T-helper 2 cell treated with Interferon-gamma antibody and Interleukin-4, amounts not matched to agents 100 ng/mL and 5 ng/mL, for 36 hours (primary cell): ENCODE measurements at regions not wholly inside any gene's neighbourhood (a gene's known extent, or its start where the extent isn't known, plus 50 kb on each side); places are given as distances from the start of the nearest gene placed in this dataset.

Experiments used
- intact Hi-C: fragments of 100-400 bp; cut with micrococcal nuclease; formaldehyde crosslinking; loops from one replicate; pipeline ENCODE4 v1.15.1; 2023

DNA sequence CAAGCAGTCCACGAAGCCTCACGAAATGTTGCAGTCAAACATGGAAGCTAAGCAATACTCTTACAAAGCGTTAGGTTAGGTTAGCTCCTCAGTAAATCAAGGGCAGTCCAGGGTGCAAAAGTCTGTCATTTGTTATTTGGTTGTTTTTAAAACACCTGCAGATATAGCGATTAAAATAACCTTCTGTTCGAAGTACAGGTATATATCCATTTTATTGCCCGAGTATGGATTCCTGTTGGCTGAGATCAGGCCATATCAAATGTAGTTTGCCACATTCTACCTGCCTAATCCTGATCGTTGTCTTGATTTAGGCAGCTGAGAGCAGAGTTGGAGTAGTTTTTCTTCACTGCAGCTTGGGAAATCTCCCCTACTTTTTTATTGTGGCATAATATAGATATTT lies 99.5 kb upstream of the EPB41L3 start:
- intact Hi-C loops: no loop called here

DNA sequence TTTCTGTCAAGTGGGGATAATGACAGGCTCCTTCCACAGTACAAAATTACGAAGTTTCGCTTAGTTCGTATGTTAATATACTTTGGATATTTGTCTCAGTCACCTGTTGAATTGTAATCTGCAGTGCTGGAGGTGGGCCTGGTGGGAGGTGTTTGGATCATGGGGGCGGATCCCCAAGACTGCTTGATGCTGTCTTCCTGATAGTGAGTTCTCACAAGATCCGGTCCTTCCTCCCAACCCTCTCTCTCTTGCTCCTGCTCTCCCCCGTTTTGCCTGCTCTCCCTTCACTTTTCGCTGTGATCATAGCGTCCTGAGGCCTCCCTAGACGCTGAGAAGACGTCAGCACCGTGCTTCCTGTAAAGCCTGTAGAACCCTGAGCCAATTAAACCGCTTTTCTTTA lies 97.1 kb upstream of the EPB41L3 start:
- intact Hi-C loops: no loop called here

DNA sequence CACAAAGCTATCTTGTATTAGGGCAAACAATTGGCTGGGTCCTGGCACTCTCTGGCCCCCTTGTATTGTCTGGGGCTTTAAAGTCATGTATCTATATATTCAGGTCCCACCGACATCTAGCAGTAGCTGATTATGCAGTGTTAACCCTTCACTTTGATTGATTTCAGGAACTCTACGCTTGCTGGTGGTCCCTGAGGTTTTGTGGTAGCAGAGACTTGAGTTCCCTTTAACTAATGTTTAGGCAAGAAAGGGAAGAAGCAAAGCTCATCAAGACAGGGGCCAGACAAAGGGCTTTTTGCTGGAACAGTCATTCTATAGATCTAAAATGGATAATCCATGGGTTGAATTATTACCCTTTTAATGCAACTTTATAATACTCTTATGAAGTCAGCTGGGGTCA lies 95.3 kb upstream of the EPB41L3 start:
- intact Hi-C loops: loop anchor here (10.0 kb wide), 1 partner anchor 344 kb away; the partner anchor contains the start of gene ZBTB14

DNA sequence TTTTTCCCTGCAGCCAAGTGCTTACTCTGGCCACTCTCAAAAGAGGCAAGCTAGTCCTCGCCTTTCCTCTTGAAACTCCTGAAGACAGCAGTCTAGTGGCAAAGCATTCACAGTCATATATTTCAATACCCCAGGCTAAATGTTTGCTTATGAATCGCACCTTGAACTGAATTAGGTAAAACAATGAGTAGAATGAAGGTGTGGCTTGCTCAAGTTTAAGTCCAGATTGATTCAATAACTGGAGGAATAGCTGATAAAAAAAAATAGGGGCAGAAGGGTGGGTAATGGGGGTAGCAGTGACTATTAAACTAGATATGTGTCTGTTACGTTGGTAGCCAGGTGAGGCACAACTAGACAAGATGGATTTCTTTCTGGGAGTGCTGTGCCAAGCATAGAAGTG lies 88.2 kb upstream of the EPB41L3 start:
- intact Hi-C loops: loop anchor here (5.0 to 10.0 kb wide), 2 partner anchors 175 to 337 kb away; partner anchors contain the start of gene ZBTB14

GRCh38 chr18:5630900-5631413 lies 87.2 kb upstream of the EPB41L3 start:
- intact Hi-C loops: loop anchor here (5.0 to 10.0 kb wide), 2 partner anchors 174 to 336 kb away; partner anchors contain the start of gene ZBTB14

GRCh38 chr18:5630057-5630899 lies 86.5 kb upstream of the EPB41L3 start:
- intact Hi-C loops: loop anchor here (5.0 to 10.0 kb wide), 2 partner anchors 173 to 335 kb away; partner anchors contain the start of gene ZBTB14

DNA sequence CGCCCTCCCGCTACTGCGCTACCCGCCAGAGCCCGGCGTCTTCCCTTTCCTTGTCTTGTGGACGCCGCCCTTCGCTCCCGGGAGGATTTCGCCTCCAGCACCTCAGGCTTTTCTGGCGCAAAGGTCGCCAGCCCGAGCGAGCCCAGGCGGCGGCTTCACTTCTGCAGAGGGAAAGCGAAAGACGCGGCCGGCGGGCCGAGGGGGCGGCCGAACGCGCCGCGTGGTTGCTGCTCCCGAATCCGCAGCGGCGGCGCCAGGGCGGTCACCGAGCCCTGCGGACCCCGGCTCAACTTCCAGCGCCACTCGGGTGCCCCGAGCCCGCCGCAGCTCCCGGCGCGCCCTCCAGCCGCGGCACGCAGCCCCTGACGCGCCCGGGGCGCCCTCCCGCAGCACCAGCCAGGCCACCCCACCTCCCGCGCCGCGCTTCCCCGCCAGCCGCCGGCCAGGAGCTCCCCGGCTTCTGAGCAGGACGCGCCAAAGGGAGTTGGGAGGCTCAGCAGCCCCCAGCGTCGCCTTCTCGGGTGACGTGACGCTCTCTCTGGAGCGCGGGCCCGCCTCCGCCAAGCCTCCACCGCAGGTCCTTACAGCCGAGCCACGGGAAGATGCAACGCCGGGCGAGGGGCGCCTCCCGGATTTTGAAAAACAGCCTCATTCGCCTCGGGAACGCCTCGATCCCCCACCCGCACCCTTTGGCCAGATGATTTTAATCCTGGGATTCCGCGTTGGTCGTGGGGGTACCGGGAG lies 84.9 kb upstream of the EPB41L3 start:
- intact Hi-C loops: no loop called here

GRCh38 chr18:5627776-5628511 lies 84.1 kb upstream of the EPB41L3 start:
- intact Hi-C loops: no loop called here

DNA sequence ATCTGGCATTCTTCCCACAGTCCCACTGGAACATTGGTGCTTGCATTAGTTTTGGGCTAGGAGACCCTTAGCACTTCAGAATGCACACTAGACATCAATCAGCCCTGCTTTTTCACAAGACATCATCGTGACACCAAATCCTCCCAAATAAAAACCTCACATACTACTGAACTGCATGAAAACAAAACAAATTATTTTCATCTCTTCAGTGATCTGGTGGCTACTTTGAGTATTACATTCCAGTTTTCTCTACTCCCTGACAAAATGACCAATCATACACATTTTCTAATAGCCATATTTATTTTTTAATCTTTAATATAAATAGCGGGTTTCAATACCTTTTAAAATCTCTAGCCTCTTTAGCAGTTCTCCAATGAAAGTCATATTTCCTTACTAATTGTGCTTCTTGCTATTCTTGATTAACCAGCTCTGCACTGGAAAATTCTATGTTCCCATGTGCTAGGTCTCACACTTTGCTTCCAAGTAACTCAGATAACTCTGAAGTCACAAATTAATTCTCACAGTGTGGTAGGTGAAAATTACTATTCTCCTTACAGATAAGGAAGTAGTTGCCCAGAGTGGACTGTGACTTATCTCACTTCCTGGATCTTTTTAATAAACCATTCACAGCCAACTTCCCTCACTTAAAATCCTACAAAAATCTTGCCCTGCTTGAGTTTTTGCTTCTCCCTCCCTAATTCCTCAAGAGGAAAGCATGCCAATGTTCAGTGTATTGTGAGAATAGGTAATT lies 82.5 kb upstream of the EPB41L3 start:
- intact Hi-C loops: no loop called here

DNA sequence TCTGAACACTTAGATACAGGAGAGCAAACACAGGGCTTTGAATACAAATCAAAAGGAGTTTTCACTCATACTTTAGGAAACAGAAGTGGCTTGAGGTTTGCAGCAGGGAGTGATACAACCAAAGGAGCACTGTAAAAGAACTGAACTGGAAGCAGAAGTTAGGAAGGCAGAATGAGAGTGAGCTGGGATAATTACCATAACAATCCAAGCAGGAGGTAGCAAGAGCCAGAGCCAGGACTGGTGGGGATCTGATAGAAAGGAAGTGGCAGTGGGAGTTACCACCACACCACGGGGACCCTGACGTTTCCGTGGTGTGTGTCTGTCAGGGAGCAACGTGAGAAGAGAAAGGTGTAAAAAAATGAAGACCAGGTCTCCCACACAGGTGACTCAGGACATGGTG lies 81.3 kb upstream of the EPB41L3 start:
- intact Hi-C loops: no loop called here

DNA sequence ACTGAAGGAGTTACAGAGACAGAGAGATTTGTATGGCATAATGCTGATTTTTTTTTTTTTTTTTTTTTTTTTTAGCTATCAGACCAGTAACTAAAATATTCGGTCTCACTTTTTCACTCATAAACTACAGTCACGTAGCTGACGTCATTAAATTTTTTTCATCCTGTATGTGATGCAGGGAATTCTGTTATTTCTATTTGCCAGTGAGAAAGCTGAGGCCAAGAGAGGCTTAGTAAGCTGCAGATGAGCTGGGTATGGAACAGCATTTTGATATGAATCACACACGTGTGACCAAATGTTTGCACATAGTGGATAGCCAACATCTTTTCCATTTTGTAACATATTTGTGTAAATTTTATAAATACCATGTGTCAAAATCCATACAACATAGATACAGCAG lies 79.1 kb upstream of the EPB41L3 start:
- intact Hi-C loops: no loop called here

GRCh38 chr18:5620289-5620688 lies 76.5 kb upstream of the EPB41L3 start:
- intact Hi-C loops: no loop called here

- intact Hi-C loops: no loop called here
Measured at GRCh38 chr18:5619376-5619775, 75.6 kb upstream of the EPB41L3 start.

GRCh38 chr18:5618047-5618688 lies 74.4 kb upstream of the EPB41L3 start:
- intact Hi-C loops: no loop called here

DNA sequence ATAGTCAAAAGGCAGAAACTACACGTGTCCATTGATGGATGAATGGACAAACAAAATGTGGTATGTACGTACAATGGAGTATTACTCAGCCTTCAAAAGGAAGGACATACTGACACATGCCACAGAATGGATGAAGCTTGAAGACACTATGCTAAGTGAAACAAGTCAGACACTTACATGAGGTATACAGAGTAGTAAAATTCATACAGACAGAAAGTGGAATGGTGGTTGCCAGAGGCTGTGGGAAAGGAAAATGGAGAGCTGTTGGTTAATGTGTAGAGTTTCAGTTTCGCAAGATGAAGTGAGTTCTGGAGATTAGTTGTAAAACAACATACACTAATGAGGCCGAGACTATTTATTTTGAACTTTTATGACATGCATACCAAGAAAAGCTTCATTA lies 67.4 kb upstream of the EPB41L3 start:
- intact Hi-C loops: no loop called here

- intact Hi-C loops: loop anchor here (10.0 kb wide), 1 partner anchor 286 kb away; the partner anchor contains the start of gene TMEM200C
Measured at GRCh38 chr18:5608846-5609245, 65.0 kb upstream of the EPB41L3 start.

DNA sequence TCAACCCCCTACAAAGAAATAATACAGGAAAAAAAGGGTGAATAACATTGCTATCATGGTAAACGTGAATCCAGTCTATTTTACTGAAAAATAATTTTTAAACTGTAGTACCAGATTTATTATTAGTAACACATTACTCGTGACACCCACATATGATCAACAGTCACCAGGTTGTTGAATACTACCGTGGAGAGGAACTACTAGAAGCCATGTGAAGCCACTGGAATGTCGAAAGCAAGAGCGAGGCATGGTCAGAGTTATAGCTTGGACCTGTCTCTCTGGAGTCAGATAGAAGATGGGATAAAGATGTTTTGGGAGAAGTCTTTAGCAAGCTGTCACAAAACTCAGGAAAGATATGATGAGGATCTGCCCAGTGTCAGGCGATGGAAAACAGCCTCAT lies 63.2 kb upstream of the EPB41L3 start:
- intact Hi-C loops: loop anchor here (10.0 kb wide), 1 partner anchor 288 kb away; the partner anchor contains the start of gene TMEM200C

GRCh38 chr18:5604778-5605177 lies 61.0 kb upstream of the EPB41L3 start:
- intact Hi-C loops: loop anchor here (10.0 kb wide), 1 partner anchor 290 kb away; the partner anchor contains the start of gene TMEM200C

GRCh38 chr18:5603153-5603552 lies 59.4 kb upstream of the EPB41L3 start:
- intact Hi-C loops: loop anchor here (10.0 kb wide), 1 partner anchor 292 kb away; the partner anchor contains the start of gene TMEM200C

DNA sequence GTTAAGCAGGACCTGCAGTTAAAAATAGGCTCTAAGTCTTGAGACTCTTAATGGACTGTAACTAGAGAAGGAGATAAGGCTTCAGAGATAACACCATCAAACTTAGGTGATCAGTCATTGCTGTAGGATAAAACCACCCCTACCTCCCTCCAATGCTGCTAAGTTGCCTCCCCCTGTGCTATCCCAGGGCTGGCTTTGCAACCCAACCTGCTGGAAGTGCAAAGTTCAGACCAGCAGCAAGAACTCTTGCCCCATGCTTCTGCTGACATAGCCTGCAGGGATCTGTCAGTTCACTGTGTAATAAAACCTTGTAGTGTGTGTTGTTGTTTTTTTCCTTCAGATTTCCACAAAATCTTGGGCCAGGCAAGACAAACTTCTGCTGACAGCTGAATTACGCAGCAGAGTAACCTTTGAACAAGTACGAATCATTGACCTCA lies 57.4 kb upstream of the EPB41L3 start:
- intact Hi-C loops: loop anchor here (10.0 kb wide), 1 partner anchor 294 kb away; the partner anchor contains the start of gene TMEM200C
